ENCODE measurements at regions not wholly inside any gene's neighbourhood (a gene's known extent, or its start where the extent isn't known, plus 50 kb on each side); places are given as distances from the start of the nearest gene placed in this dataset.
A peak's percentile ranks its signal among the peaks of the same experiment; 100 is the strongest.

DNA sequence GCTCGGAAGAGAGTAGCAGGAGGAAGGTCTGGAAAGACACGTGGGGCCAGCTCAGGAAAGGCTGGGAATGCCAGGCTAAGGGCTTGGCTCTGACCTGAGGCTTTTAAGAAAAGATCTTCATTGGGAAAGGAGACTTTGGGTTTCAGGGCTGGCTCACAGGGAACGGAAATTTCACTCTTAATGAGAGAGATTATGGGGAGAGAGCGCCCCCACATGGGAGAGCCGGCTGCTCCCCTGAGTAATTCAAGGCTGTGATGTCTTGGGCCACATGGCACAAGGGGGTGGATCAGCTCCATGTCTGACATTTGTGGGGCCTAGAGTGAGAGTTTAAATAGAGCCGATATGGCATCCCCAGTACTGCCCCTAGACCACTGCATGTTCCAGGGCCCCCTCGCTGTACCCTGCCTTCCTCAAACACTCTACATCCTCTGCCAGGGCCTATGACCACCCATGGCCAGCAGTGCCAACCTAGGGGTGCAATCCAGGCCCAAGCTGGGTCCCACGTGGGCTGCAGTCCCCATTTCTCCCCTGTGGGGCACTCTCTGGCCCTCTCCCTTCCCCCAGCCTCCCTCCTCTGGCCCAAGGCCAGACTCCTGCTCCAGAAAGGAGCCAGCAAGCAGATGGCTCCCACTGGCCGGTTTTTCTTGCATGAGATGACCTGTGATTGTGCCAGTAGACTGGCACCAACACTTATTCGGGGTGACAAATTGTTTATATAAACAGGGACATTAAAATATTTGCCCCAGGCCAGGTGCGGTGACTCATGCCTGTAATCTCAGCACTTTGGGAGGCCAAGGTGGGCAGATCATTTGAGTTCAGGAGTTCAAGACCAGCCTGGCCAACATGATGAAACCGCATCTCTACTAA, 75.2 kb downstream of the ISX start (continued):
- TF ChIP-seq, protein P1, sequence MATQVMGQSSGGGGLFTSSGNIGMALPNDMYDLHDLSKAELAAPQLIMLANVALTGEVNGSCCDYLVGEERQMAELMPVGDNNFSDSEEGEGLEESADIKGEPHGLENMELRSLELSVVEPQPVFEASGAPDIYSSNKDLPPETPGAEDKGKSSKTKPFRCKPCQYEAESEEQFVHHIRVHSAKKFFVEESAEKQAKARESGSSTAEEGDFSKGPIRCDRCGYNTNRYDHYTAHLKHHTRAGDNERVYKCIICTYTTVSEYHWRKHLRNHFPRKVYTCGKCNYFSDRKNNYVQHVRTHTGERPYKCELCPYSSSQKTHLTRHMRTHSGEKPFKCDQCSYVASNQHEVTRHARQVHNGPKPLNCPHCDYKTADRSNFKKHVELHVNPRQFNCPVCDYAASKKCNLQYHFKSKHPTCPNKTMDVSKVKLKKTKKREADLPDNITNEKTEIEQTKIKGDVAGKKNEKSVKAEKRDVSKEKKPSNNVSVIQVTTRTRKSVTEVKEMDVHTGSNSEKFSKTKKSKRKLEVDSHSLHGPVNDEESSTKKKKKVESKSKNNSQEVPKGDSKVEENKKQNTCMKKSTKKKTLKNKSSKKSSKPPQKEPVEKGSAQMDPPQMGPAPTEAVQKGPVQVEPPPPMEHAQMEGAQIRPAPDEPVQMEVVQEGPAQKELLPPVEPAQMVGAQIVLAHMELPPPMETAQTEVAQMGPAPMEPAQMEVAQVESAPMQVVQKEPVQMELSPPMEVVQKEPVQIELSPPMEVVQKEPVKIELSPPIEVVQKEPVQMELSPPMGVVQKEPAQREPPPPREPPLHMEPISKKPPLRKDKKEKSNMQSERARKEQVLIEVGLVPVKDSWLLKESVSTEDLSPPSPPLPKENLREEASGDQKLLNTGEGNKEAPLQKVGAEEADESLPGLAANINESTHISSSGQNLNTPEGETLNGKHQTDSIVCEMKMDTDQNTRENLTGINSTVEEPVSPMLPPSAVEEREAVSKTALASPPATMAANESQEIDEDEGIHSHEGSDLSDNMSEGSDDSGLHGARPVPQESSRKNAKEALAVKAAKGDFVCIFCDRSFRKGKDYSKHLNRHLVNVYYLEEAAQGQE (IDR thresholded peaks at IDR 0.05; ENCODE audit: borderline replicate concordance) = peak; percentile 59; the same call in 1 of the 2 replicates
- TF ChIP-seq, protein P1 (CRISPR knock-in tag; IDR thresholded peaks at IDR 0.05; ENCODE audit: low read depth) = no peak
